ENCODE measurements at regions not wholly inside any gene's neighbourhood (a gene's known extent, or its start where the extent isn't known, plus 50 kb on each side); places are given as distances from the start of the nearest gene placed in this dataset.

GRCh38 chr3:126252373-126252772 lies 72.0 kb upstream of the ALDH1L1 start:
- TF ChIP-seq, protein P1, sequence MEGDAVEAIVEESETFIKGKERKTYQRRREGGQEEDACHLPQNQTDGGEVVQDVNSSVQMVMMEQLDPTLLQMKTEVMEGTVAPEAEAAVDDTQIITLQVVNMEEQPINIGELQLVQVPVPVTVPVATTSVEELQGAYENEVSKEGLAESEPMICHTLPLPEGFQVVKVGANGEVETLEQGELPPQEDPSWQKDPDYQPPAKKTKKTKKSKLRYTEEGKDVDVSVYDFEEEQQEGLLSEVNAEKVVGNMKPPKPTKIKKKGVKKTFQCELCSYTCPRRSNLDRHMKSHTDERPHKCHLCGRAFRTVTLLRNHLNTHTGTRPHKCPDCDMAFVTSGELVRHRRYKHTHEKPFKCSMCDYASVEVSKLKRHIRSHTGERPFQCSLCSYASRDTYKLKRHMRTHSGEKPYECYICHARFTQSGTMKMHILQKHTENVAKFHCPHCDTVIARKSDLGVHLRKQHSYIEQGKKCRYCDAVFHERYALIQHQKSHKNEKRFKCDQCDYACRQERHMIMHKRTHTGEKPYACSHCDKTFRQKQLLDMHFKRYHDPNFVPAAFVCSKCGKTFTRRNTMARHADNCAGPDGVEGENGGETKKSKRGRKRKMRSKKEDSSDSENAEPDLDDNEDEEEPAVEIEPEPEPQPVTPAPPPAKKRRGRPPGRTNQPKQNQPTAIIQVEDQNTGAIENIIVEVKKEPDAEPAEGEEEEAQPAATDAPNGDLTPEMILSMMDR (IDR thresholded peaks at IDR 0.05; ENCODE audit: insufficient read depth, missing control alignments) = no peak
- no peak for FAIRE-seq

DNA sequence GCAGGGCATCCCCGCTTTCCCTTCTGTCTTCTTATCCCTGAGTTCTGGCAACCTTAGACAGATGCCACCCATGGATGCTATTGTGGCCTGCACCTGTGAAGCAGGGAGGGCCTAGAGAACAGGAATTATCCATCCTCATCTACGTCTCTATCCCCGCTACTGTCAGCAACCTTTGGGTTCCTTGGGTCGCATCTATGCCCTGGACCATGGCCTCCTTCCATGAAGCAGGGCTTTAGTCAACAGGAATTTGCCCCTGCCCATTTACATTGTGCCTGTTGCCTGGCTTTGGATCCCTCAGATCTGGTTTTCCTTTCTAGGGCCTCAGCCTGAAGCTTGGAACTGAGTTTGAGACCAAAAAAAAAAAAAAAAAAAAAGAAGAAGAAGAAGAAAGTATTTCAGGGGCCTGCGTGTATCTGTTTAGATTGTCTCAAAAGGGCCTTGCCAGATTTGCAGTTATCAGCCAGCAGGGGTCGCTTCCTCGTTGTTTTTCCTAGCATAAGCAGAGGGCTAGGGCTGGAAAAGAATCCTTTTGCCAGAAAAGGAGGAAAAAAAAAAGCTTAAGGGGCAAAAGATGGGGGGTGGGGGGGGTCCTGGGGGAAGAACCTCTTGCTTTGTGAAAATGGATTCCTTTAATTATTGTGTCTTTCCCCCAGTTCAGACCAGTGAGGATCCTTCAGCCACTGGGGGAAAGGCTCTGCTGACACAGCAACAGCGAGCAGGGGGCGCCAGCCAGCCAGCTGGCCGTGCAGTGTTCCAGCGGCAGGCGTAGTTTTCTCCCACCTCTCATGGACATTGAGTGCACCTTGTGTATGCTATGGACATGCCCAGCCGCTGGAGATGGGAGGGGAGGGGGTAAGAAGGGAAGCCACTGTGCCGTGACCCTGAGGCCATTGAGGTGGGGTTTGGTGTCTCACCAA lies 65.7 kb upstream of the ALDH1L1 start:
- TF ChIP-seq, protein P1 (IDR thresholded peaks at IDR 0.05; ENCODE audit: insufficient read depth, missing control alignments) = peak; percentile 72
- no peak for DNase-seq (ENCODE audit: insufficient read length, low spot score)
- FAIRE-seq = no peak

More at GRCh38 chr3:126252373-126252772, 72.0 kb upstream of the ALDH1L1 start:
- DNase-seq (ENCODE audit: insufficient read length, low spot score) = no peak
